Stomach (tissue), 4 donors: ENCODE measurements at regions not wholly inside any gene's neighbourhood (a gene's known extent, or its start where the extent isn't known, plus 50 kb on each side); places are given as distances from the start of the nearest gene placed in this dataset.

Experiments used
- POLR2A ChIP-seq, 4 donors: fragments of 450-650 bp; IDR thresholded peaks; one replicate each; pipeline ENCODE4 v1.6.1; 2016; ENCODE audit warnings: antibody characterized with exemption in 4 of 4, control low read depth in 2 of 4, mild to moderate bottlenecking in 1 of 4, moderate library complexity in 1 of 4
- POLR2AphosphoS5 ChIP-seq, 3 donors: sonication (generic); formaldehyde crosslinking; IDR thresholded peaks; one replicate each; pipeline ENCODE4 v1.6.1; 2016; ENCODE audit warnings: antibody characterized with exemption in 3 of 3
- TF ChIP-seq, protein P1 (sequence below), 7 experiments: fragments of 450-650 bp in 4 of 7; fragments of 200-600 bp in 3 of 7; sonication (generic) in 3 of 7; IDR thresholded peaks; one replicate each; pipeline ENCODE4 v1.5.1; 2016 to 2019; ENCODE audit warnings: antibody characterized with exemption in 7 of 7, control low read depth in 2 of 7, mild to moderate bottlenecking in 1 of 7

GRCh38 chr7:1377111-1377909, 82.0 kb downstream of the MICALL2 start:
- no peak for TF ChIP-seq POLR2AphosphoS5 (IDR thresholded peaks at IDR 0.05)
- TF ChIP-seq, protein P1, sequence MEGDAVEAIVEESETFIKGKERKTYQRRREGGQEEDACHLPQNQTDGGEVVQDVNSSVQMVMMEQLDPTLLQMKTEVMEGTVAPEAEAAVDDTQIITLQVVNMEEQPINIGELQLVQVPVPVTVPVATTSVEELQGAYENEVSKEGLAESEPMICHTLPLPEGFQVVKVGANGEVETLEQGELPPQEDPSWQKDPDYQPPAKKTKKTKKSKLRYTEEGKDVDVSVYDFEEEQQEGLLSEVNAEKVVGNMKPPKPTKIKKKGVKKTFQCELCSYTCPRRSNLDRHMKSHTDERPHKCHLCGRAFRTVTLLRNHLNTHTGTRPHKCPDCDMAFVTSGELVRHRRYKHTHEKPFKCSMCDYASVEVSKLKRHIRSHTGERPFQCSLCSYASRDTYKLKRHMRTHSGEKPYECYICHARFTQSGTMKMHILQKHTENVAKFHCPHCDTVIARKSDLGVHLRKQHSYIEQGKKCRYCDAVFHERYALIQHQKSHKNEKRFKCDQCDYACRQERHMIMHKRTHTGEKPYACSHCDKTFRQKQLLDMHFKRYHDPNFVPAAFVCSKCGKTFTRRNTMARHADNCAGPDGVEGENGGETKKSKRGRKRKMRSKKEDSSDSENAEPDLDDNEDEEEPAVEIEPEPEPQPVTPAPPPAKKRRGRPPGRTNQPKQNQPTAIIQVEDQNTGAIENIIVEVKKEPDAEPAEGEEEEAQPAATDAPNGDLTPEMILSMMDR (IDR thresholded peaks at IDR 0.05), result no peak
- TF ChIP-seq POLR2A (IDR thresholded peaks at IDR 0.05), result no peak
